ENCODE measurements at regions not wholly inside any gene's neighbourhood (a gene's known extent, or its start where the extent isn't known, plus 50 kb on each side); places are given as distances from the start of the nearest gene placed in this dataset.
"Not testable (repeated sequence)": the region's sequence is repeated elsewhere in the genome, so short reads cannot be mapped to it uniquely, and the experiment has no call there.

- DNase-seq (ENCODE audit: low read depth in 2 of 2): peak; percentile 37 to 55
These were observed 227.3 kb downstream of the KTN1 start for GRCh38 chr14:55807053-55807880.

- DNase-seq (ENCODE audit: low read depth in 2 of 2): no peak
These were observed 227.9 kb downstream of the KTN1 start for GRCh38 chr14:55807881-55808379.

GRCh38 chr14:55813630-55814029 is 233.6 kb downstream of the KTN1 start:
- no peak for DNase-seq (ENCODE audit: low read depth in 2 of 2)

- no peak for DNase-seq (ENCODE audit: low read depth in 2 of 2)
These were observed 234.1 kb downstream of the KTN1 start for GRCh38 chr14:55814064-55814463.

GRCh38 chr14:55814873-55815272 is 234.9 kb downstream of the KTN1 start:
- no peak for DNase-seq (ENCODE audit: low read depth in 2 of 2)

GRCh38 chr14:55816225-55816624 is 236.2 kb downstream of the KTN1 start:
- no peak for DNase-seq (ENCODE audit: low read depth in 2 of 2)

- DNase-seq (ENCODE audit: low read depth in 2 of 2): no peak
These were observed 239.8 kb downstream of the KTN1 start for GRCh38 chr14:55819610-55820304.

GRCh38 chr14:55822906-55823305 is 242.9 kb downstream of the KTN1 start:
- no peak for DNase-seq (ENCODE audit: low read depth in 2 of 2)

GRCh38 chr14:55832122-55832911 is 252.3 kb downstream of the KTN1 start:
- DNase-seq (ENCODE audit: low read depth in 2 of 2): no peak

GRCh38 chr14:55832974-55833373 is 253.0 kb downstream of the KTN1 start:
- DNase-seq (ENCODE audit: low read depth in 2 of 2): no peak

- no peak for DNase-seq (ENCODE audit: low read depth in 2 of 2)
These were observed 254.4 kb downstream of the KTN1 start for GRCh38 chr14:55834390-55834789.

GRCh38 chr14:55835985-55836384 is 256.0 kb downstream of the KTN1 start:
- DNase-seq (ENCODE audit: low read depth in 2 of 2): no peak

GRCh38 chr14:55837467-55837866 is 257.5 kb downstream of the KTN1 start:
- no peak for DNase-seq (ENCODE audit: low read depth in 2 of 2)

GRCh38 chr14:55838529-55839052 is 258.6 kb downstream of the KTN1 start:
- DNase-seq (ENCODE audit: low read depth in 2 of 2): no peak

GRCh38 chr14:55839301-55839947 is 259.4 kb downstream of the KTN1 start:
- DNase-seq (ENCODE audit: low read depth in 2 of 2): not testable (repeated sequence)

GRCh38 chr14:55840821-55841220 is 260.8 kb downstream of the KTN1 start:
- DNase-seq (ENCODE audit: low read depth in 2 of 2): no peak

- DNase-seq (ENCODE audit: low read depth in 2 of 2): no peak
These were observed 261.6 kb downstream of the KTN1 start for GRCh38 chr14:55841625-55842024.

- no peak for DNase-seq (ENCODE audit: low read depth in 2 of 2)
These were observed 263.9 kb downstream of the KTN1 start for GRCh38 chr14:55843718-55844403.

GRCh38 chr14:55845963-55846825 is 266.2 kb downstream of the KTN1 start:
- no peak for DNase-seq (ENCODE audit: low read depth in 2 of 2)
